IMR-90 (cell line): ENCODE measurements at regions not wholly inside any gene's neighbourhood (a gene's known extent, or its start where the extent isn't known, plus 50 kb on each side); places are given as distances from the start of the nearest gene placed in this dataset.
A peak's percentile ranks its signal among the peaks of the same experiment; 100 is the strongest.

ENCODE experiments used
- ATAC-seq: fragments of 200-7000 bp; cut with Tn5 transposase; 2 replicates; pipeline ENCODE4 v1.9.1; 2020; ENCODE audit warnings: low read depth, mild to moderate bottlenecking, moderate library complexity
- BruUV-seq: library from RNA; stranded (reverse); fragments of 400-500 nt; replicated peaks from 2 replicates; lab custom pipeline; 2021; lab: Mats Ljungman, UMichigan
- CTCF ChIA-PET: fragments of 300-600 bp; formaldehyde crosslinking; extraction: SDS; loops from one replicate; lab custom pipeline; 2021; ENCODE audit warnings: antibody characterized with exemption; lab: Yijun Ruan, JAX
- POLR2A ChIA-PET: fragments of 300-600 bp; sonication (Branson Sonifier 250); formaldehyde crosslinking; loops from one replicate; lab custom pipeline; 2022; ENCODE audit warnings: antibody characterized with exemption; ENCODE audit not compliant: unreplicated experiment; lab: Charles Lee
- DNase-seq: peaks from one replicate; pipeline ENCODE4 v3.0.0; 2013
- H2AFZ ChIP-seq: replicated peaks from 2 replicates; pipeline ENCODE3; 2013; ENCODE audit warnings: low read length, mild to moderate bottlenecking; ENCODE audit not compliant: poor library complexity
- H2AK5ac ChIP-seq: 2 replicates; pipeline ENCODE4 v1.6.1; 2013; ENCODE audit warnings: low read depth, low read length, inconsistent platforms
- H2AK9ac ChIP-seq: replicated peaks from 2 replicates; pipeline ENCODE3; 2013; ENCODE audit warnings: mild to moderate bottlenecking, low read depth, low read length, moderate library complexity; ENCODE audit not compliant: poor library complexity
- H2BK120ac ChIP-seq: 2 replicates; pipeline ENCODE4 v1.6.1; 2013; ENCODE audit warnings: low read depth, low read length, inconsistent platforms
- H2BK15ac ChIP-seq: 3 replicates; pipeline ENCODE4 v1.6.1; 2013; ENCODE audit warnings: low read depth, low read length, inconsistent platforms
- H2BK20ac ChIP-seq: 2 replicates; pipeline ENCODE4 v1.6.1; 2013; ENCODE audit warnings: low read depth, mild to moderate bottlenecking, inconsistent platforms, low read length, moderate library complexity
- H2BK5ac ChIP-seq: 2 replicates; pipeline ENCODE4 v1.6.1; 2013; ENCODE audit warnings: mild to moderate bottlenecking, low read depth, low read length, inconsistent platforms; ENCODE audit not compliant: poor library complexity, severe bottlenecking
- H3K14ac ChIP-seq: replicated peaks from 2 replicates; pipeline ENCODE4 v1.6.1; 2013; ENCODE audit warnings: low read depth, low read length, inconsistent platforms
- H3K18ac ChIP-seq: 2 replicates; pipeline ENCODE4 v1.6.1; 2013; ENCODE audit warnings: low read depth, low read length, control low read depth
- H3K23ac ChIP-seq: 2 replicates; pipeline ENCODE4 v1.6.1; 2013; ENCODE audit warnings: low read depth, low read length, inconsistent platforms
- H3K27ac ChIP-seq: 2 replicates; pipeline ENCODE4 v1.5.1; 2013; ENCODE audit warnings: mild to moderate bottlenecking, control low read depth, low read length; ENCODE audit not compliant: insufficient read depth
- H3K27me3 ChIP-seq: 2 replicates; pipeline ENCODE4 v1.6.1; 2013; ENCODE audit warnings: low read length; ENCODE audit not compliant: control insufficient read depth, insufficient read depth
- H3K36me3 ChIP-seq: 2 replicates; pipeline ENCODE4 v1.6.1; 2013; ENCODE audit warnings: low read length, mixed read lengths; ENCODE audit not compliant: control insufficient read depth, insufficient read depth
- H3K4ac ChIP-seq: 2 replicates; pipeline ENCODE4 v1.6.1; 2013; ENCODE audit warnings: low read depth, low read length, inconsistent platforms
- H3K4me1 ChIP-seq: 2 replicates; pipeline ENCODE4 v1.6.1; 2013; ENCODE audit warnings: low read length, mixed read lengths; ENCODE audit not compliant: control insufficient read depth, insufficient read depth
- H3K4me2 ChIP-seq: 2 replicates; pipeline ENCODE4 v1.6.1; 2013; ENCODE audit warnings: low read depth, mild to moderate bottlenecking, control low read depth, low read length, moderate library complexity
- H3K4me3 ChIP-seq: 2 replicates; pipeline ENCODE4 v1.5.1; 2013; ENCODE audit warnings: low read depth, mild to moderate bottlenecking, control low read depth, low read length, moderate library complexity; ENCODE audit not compliant: insufficient read depth
- H3K56ac ChIP-seq: 2 replicates; pipeline ENCODE4 v1.6.1; 2013; ENCODE audit warnings: low read length, inconsistent platforms; ENCODE audit not compliant: insufficient read depth; ENCODE audit errors: extremely low read depth
- H3K79me1 ChIP-seq, 2 experiments: 2 replicates each; pipeline ENCODE4 v1.6.1; 2013; ENCODE audit warnings: low read length in 2 of 2, inconsistent platforms in 1 of 2, low read depth in 1 of 2
- H3K9ac ChIP-seq: 2 replicates; pipeline ENCODE4 v1.6.1; 2013; ENCODE audit warnings: low read depth, low read length, control low read depth
- H3K9me1 ChIP-seq: 2 replicates; pipeline ENCODE4 v1.6.1; 2013; ENCODE audit warnings: low read length, inconsistent platforms; ENCODE audit not compliant: insufficient read depth
- H3K9me3 ChIP-seq: 2 replicates; pipeline ENCODE4 v1.6.1; 2013; ENCODE audit warnings: low read length; ENCODE audit not compliant: control insufficient read depth, insufficient read depth
- H4K20me1 ChIP-seq: 2 replicates; pipeline ENCODE4 v1.6.1; 2013; ENCODE audit warnings: low read length, inconsistent platforms; ENCODE audit not compliant: insufficient read depth
- H4K5ac ChIP-seq: 2 replicates; pipeline ENCODE4 v1.6.1; 2013; ENCODE audit warnings: mild to moderate bottlenecking, low read depth, low read length, control low read depth
- H4K8ac ChIP-seq, 2 experiments: 2 replicates each; pipeline ENCODE4 v1.6.1; 2013; ENCODE audit warnings: low read depth in 2 of 2, low read length in 2 of 2, control low read depth in 1 of 2, inconsistent platforms in 1 of 2
- H4K91ac ChIP-seq: 2 replicates; pipeline ENCODE4 v1.6.1; 2013; ENCODE audit warnings: low read depth, low read length, inconsistent platforms; ENCODE audit not compliant: insufficient read depth
- BHLHE40 ChIP-seq: fragments of 150-350 bp; IDR thresholded peaks from 2 replicates; pipeline ENCODE4 v1.6.1; 2016; ENCODE audit warnings: mild to moderate bottlenecking, low read depth, low read length
- CEBPB ChIP-seq: IDR thresholded peaks from 2 replicates; pipeline ENCODE4 v1.6.1; 2012; ENCODE audit warnings: low read depth, low read length, improper control_type of control experiment
- CHD1 ChIP-seq: IDR thresholded peaks from 2 replicates; pipeline ENCODE4 v1.6.1; 2012; ENCODE audit warnings: low read depth, low read length, improper control_type of control experiment
- ELK1 ChIP-seq: fragments of 150-350 bp; IDR thresholded peaks from 2 replicates; pipeline ENCODE4 v1.6.1; 2016; ENCODE audit warnings: low read depth, mild to moderate bottlenecking, low read length, moderate library complexity, borderline replicate concordance
- FOS ChIP-seq: fragments of 150-350 bp; IDR thresholded peaks from 2 replicates; pipeline ENCODE4 v1.6.1; 2016; ENCODE audit warnings: low read depth, low read length
- MAFK ChIP-seq: IDR thresholded peaks from 2 replicates; pipeline ENCODE4 v1.6.1; 2012; ENCODE audit warnings: low read depth, low read length, improper control_type of control experiment
- MAZ ChIP-seq: IDR thresholded peaks from 2 replicates; pipeline ENCODE4 v1.6.1; 2012; ENCODE audit warnings: low read depth, mild to moderate bottlenecking, low read length, improper control_type of control experiment, moderate library complexity, borderline replicate concordance
- MXI1 ChIP-seq: IDR thresholded peaks from 2 replicates; pipeline ENCODE4 v1.6.1; 2012; ENCODE audit warnings: low read depth, mild to moderate bottlenecking, low read length, moderate library complexity, borderline replicate concordance
- NFE2L2 ChIP-seq: fragments of 150-350 bp; IDR thresholded peaks from 2 replicates; pipeline ENCODE4 v1.6.1; 2016; ENCODE audit warnings: low read depth, mild to moderate bottlenecking, low read length
- POLR2A ChIP-seq: IDR thresholded peaks from 2 replicates; pipeline ENCODE4 v1.6.1; 2012; ENCODE audit warnings: mild to moderate bottlenecking, low read depth, low read length
- RAD21 ChIP-seq: IDR thresholded peaks from 2 replicates; pipeline ENCODE4 v1.6.1; 2012; ENCODE audit warnings: low read length, improper control_type of control experiment
- RCOR1 ChIP-seq: IDR thresholded peaks from 2 replicates; pipeline ENCODE4 v1.6.1; 2012; ENCODE audit warnings: mild to moderate bottlenecking, low read length, improper control_type of control experiment; ENCODE audit not compliant: insufficient replicate concordance
- RFX5 ChIP-seq: IDR thresholded peaks from 2 replicates; pipeline ENCODE4 v1.8.0; 2012; ENCODE audit warnings: low read depth, mild to moderate bottlenecking, low read length, moderate library complexity
- SMC3 ChIP-seq: fragments of 150-350 bp; IDR thresholded peaks from 2 replicates; pipeline ENCODE4 v1.6.1; 2016; ENCODE audit warnings: low read depth, mild to moderate bottlenecking, antibody characterized with exemption, low read length, moderate library complexity
- USF2 ChIP-seq: fragments of 150-350 bp; IDR thresholded peaks from 2 replicates; pipeline ENCODE4 v1.6.1; 2017; ENCODE audit warnings: mild to moderate bottlenecking, antibody characterized with exemption, low read length, low read depth
- WGBS, 2 experiments: methylation state at CpG; one replicate each; pipeline versions ENCODE4 v1.1.5 to v1.1.7; 2013; ENCODE audit warnings: missing lambda C conversion rate in 2 of 2; ENCODE audit not compliant: insufficient read length in 1 of 2; ENCODE audit errors: extremely low coverage in 2 of 2; 5-methylcytosine and 5-hydroxymethylcytosine counted together
- dilution Hi-C: fragments of 300-500 bp; cut with HindIII; formaldehyde crosslinking; loops from one replicate; pipeline ENCODE4 v1.14.3; 2018; ENCODE audit warnings: low sequenced_read_pairs; ENCODE audit not compliant: unreplicated experiment
- in situ Hi-C: fragments of 300-500 bp; cut with MboI; formaldehyde crosslinking; loops from 3 replicates; pipeline ENCODE4 v1.14.3; 2019; ENCODE audit warnings: low sequenced_read_pairs, inconsistent platforms, mixed read lengths
- intact Hi-C: fragments of 100-400 bp; cut with micrococcal nuclease; formaldehyde crosslinking; loops from 2 replicates; pipeline ENCODE4 v1.10.0; 2022
- TF ChIP-seq, protein P1 (sequence below): conservative IDR thresholded peaks from 2 replicates; pipeline ENCODE4 v1.5.1; 2012; ENCODE audit warnings: mild to moderate bottlenecking, low read depth, low read length, improper control_type of control experiment

DNA sequence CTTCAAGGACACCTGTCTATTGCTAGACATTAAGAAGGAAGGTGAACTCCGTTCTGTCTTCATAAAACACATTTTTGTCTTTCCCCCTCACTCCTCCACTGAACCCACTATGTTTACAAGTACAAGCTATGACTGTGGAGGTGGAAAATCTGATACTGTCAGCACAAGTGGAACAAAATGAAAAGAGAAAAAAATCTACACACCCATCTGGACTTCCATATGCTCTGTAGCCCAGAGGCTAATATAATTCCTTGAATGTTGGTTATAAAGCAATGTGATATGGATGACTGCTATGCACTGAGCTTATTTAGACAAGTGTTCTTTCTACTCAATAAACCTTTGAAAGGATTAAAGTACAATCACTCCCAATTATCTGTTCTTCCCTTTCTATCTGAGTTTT lies 713.5 kb downstream of the DIAPH3 start:
- H2BK5ac ChIP-seq: no peak overlapping the region
- H2BK120ac ChIP-seq: peak overlapping the region; percentile 53; the same call in 1 of the 2 replicates
- dilution Hi-C loops (no loop called here), intact Hi-C loops (no loop called here), in situ Hi-C loops (no loop called here)
- no peak overlapping the region for H3K56ac ChIP-seq
- H3K27ac ChIP-seq: no peak overlapping the region
- no peaks in the 10 kb centered on the region for H3K79me1 ChIP-seq
- BruUV-seq: no TSS peak
- H3K4me3 ChIP-seq: no peak overlapping the region
- H3K9me3 ChIP-seq: no peaks in the 10 kb centered on the region
- DNase-seq (no peak), ATAC-seq (no peak)
- no peak overlapping the region for H3K4me2 ChIP-seq
- H3K9ac ChIP-seq: no peak overlapping the region
- no peak overlapping the region for H2BK20ac ChIP-seq
- H2AK5ac ChIP-seq: no peak overlapping the region
- H4K20me1 ChIP-seq: no peaks in the 10 kb centered on the region
- ChIA-PET CTCF (no interaction called here), POLR2A (no interaction called here)
- H3K14ac ChIP-seq: no peak overlapping the region
- H3K18ac ChIP-seq: no peak overlapping the region
- H3K36me3 ChIP-seq: no peaks in the 10 kb centered on the region
- no CpG with 5 or more reads among the region's 1 CpG for WGBS, 2 experiments
- no peak overlapping the region for H3K23ac ChIP-seq
- H3K9me1 ChIP-seq: no peaks in the 10 kb centered on the region
- H3K4me1 ChIP-seq: peaks cover 3% of the 10 kb centered on the region; the same call in 1 of the 2 replicates
- no peak for TF ChIP-seq CHD1
- no peak for TF ChIP-seq BHLHE40
- no peak for TF ChIP-seq POLR2A
- TF ChIP-seq RCOR1: no peak
- no peak for TF ChIP-seq FOS
- TF ChIP-seq, protein P1, sequence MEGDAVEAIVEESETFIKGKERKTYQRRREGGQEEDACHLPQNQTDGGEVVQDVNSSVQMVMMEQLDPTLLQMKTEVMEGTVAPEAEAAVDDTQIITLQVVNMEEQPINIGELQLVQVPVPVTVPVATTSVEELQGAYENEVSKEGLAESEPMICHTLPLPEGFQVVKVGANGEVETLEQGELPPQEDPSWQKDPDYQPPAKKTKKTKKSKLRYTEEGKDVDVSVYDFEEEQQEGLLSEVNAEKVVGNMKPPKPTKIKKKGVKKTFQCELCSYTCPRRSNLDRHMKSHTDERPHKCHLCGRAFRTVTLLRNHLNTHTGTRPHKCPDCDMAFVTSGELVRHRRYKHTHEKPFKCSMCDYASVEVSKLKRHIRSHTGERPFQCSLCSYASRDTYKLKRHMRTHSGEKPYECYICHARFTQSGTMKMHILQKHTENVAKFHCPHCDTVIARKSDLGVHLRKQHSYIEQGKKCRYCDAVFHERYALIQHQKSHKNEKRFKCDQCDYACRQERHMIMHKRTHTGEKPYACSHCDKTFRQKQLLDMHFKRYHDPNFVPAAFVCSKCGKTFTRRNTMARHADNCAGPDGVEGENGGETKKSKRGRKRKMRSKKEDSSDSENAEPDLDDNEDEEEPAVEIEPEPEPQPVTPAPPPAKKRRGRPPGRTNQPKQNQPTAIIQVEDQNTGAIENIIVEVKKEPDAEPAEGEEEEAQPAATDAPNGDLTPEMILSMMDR: no peak
- no peak for TF ChIP-seq NFE2L2
- TF ChIP-seq RAD21: no peak
- TF ChIP-seq MAFK: no peak
- TF ChIP-seq MAZ: no peak
- TF ChIP-seq MXI1: no peak
- no peak for TF ChIP-seq ELK1
- no peak for TF ChIP-seq CEBPB
- no peak for TF ChIP-seq RFX5
- TF ChIP-seq SMC3: no peak
- no peak for TF ChIP-seq USF2
- no peaks in the 10 kb centered on the region for H3K27me3 ChIP-seq
- H4K91ac ChIP-seq: no peak overlapping the region
- no peak overlapping the region for H2BK15ac ChIP-seq
- no peak overlapping the region for H2AK9ac ChIP-seq
- H4K5ac ChIP-seq: no peak overlapping the region
- no peak overlapping the region for H3K4ac ChIP-seq
- no peak overlapping the region for H2AFZ ChIP-seq
- no peak overlapping the region for H4K8ac ChIP-seq
